ENCODE measurements at regions not wholly inside any gene's neighbourhood (a gene's known extent, or its start where the extent isn't known, plus 50 kb on each side); places are given as distances from the start of the nearest gene placed in this dataset.

DNA sequence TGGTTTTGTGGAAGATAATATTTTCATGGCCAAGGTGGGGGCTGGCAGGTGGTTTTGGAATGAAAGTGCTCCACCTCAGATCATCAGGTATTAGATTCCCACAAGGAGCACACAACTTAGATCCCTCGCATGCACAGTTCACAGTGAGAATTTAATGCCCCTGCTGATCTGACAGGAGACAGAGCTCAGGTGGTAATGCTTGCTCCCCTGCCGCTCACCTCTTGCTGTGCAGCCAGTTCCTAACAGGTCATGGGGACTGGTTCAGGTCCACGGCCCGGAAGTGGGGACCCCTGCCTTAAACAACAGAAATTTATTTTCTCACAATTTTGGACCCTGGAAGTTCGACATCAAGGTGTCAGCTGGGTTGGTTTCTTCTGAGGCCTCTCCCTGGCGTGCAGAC lies 668.7 kb upstream of the ZNF608 start:
- Histone ChIP-seq H2AFZ (ENCODE audit: low read length) (no peak overlapping the region), H3K4me2 (ENCODE audit: low read depth, low read length, poor library complexity, severe bottlenecking) (no peak overlapping the region), H3K9me3 (ENCODE audit: low read length) (no peaks in the 10 kb centered on the region), H3K27ac (ENCODE audit: low read length) (no peak overlapping the region), H4K20me1 (ENCODE audit: insufficient read depth, low read depth, low read length) (no peaks in the 10 kb centered on the region), H3K9me2 (replicated peaks; ENCODE audit: insufficient read depth, low read length) (no peaks in the 10 kb centered on the region), H3K36me3 (ENCODE audit: insufficient read depth, low read length) (no peaks in the 10 kb centered on the region), H3K27me3 (ENCODE audit: low read length) (no peaks in the 10 kb centered on the region), H3K4me3 (ENCODE audit: low read length) (no peak overlapping the region), H3K4me1 (ENCODE audit: low read length) (no peaks in the 10 kb centered on the region), H3K9ac (ENCODE audit: low read length) (no peak overlapping the region), H3K79me2 (ENCODE audit: low read length) (no peaks in the 10 kb centered on the region)
- no peak for DNase-seq

DNA sequence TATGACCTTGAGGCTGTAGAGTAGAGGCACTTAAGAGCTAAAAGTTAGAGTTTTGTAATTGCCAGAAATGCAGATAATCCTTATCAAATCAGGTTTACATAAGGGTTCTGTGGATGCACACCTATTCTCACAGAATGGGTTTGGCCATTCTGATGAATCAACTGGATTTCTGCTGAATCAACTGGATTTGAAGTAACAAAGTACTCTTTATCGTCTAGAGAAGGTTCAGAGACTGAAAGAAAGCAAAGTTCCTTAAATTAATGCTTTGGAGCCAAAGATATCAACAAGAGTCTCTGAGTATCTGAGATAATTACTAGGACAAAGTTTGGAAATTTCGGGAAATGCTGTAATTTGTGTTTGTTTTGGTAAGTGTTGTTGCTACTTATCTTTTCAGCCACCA lies 669.6 kb upstream of the ZNF608 start:
- Histone ChIP-seq H3K9me2 (replicated peaks; ENCODE audit: insufficient read depth, low read length) (no peaks in the 10 kb centered on the region), H3K4me1 (ENCODE audit: low read length) (no peaks in the 10 kb centered on the region), H3K79me2 (ENCODE audit: low read length) (no peaks in the 10 kb centered on the region), H3K4me2 (ENCODE audit: low read depth, low read length, poor library complexity, severe bottlenecking) (no peak overlapping the region), H3K9me3 (ENCODE audit: low read length) (no peaks in the 10 kb centered on the region), H3K36me3 (ENCODE audit: insufficient read depth, low read length) (no peaks in the 10 kb centered on the region), H3K9ac (ENCODE audit: low read length) (no peak overlapping the region), H3K27ac (ENCODE audit: low read length) (no peak overlapping the region), H2AFZ (ENCODE audit: low read length) (no peak overlapping the region), H3K27me3 (ENCODE audit: low read length) (no peaks in the 10 kb centered on the region), H3K4me3 (ENCODE audit: low read length) (no peak overlapping the region), H4K20me1 (ENCODE audit: insufficient read depth, low read depth, low read length) (no peaks in the 10 kb centered on the region)
- DNase-seq, result no peak

DNA sequence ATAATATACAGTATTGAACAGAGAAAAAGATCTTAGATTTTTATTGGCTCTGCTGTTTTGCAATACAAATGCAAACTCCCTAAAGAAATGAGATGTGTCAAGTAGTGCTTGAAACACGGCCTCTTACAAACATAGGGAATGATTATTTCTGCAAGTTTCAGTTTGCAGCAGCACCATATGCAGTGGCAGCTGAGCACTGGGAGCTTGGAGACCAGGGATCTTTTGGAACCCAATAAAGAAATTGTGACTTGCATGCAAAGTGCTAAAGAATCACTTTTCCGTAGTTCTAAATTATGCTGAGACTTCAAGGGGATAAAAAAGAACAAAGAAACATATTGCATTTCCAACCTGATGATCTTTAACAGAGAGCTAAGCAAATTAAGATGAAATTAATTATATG lies 674.6 kb upstream of the ZNF608 start:
- no peaks in the 10 kb centered on the region for H3K4me1 ChIP-seq (ENCODE audit: low read length)
- no peaks in the 10 kb centered on the region for H3K79me2 ChIP-seq (ENCODE audit: low read length)
- DNase-seq, result no peak
- H4K20me1 ChIP-seq (ENCODE audit: insufficient read depth, low read depth, low read length), result no peaks in the 10 kb centered on the region
- H3K9me2 ChIP-seq (replicated peaks; ENCODE audit: insufficient read depth, low read length), result no peaks in the 10 kb centered on the region
- no peaks in the 10 kb centered on the region for H3K9me3 ChIP-seq (ENCODE audit: low read length)
- no peak overlapping the region for H3K27ac ChIP-seq (ENCODE audit: low read length)
- H2AFZ ChIP-seq (ENCODE audit: low read length), result no peak overlapping the region
- no peaks in the 10 kb centered on the region for H3K36me3 ChIP-seq (ENCODE audit: insufficient read depth, low read length)
- no peak overlapping the region for H3K4me3 ChIP-seq (ENCODE audit: low read length)
- H3K9ac ChIP-seq (ENCODE audit: low read length), result no peak overlapping the region
- no peak overlapping the region for H3K4me2 ChIP-seq (ENCODE audit: low read depth, low read length, poor library complexity, severe bottlenecking)
- H3K27me3 ChIP-seq (ENCODE audit: low read length), result no peaks in the 10 kb centered on the region

DNA sequence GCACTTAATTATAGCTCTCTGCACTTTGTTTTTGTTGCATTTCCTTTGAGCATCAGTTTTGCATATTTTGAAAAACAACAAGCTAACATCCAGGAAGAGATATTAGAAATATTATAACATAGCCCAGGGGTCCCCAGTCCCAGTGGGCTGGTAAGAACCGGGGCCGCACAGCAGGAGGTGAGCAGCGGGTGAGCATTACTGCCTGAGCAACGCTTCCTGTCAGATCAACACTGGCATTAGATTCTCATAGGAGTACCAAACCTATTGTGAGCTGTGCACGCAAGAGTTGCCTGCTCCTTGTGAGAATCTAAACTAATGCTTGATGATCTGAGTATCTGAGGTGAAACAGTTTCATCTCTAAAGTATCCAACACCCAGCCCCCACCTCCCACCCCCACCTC lies 675.9 kb upstream of the ZNF608 start:
- H3K4me1 ChIP-seq (ENCODE audit: low read length), result no peaks in the 10 kb centered on the region
- no peaks in the 10 kb centered on the region for H3K9me3 ChIP-seq (ENCODE audit: low read length)
- no peaks in the 10 kb centered on the region for H3K27me3 ChIP-seq (ENCODE audit: low read length)
- no peaks in the 10 kb centered on the region for H4K20me1 ChIP-seq (ENCODE audit: insufficient read depth, low read depth, low read length)
- DNase-seq, result no peak
- H3K36me3 ChIP-seq (ENCODE audit: insufficient read depth, low read length), result no peaks in the 10 kb centered on the region
- H3K4me3 ChIP-seq (ENCODE audit: low read length), result no peak overlapping the region
- H2AFZ ChIP-seq (ENCODE audit: low read length), result no peak overlapping the region
- no peak overlapping the region for H3K27ac ChIP-seq (ENCODE audit: low read length)
- no peak overlapping the region for H3K9ac ChIP-seq (ENCODE audit: low read length)
- no peaks in the 10 kb centered on the region for H3K79me2 ChIP-seq (ENCODE audit: low read length)
- no peak overlapping the region for H3K4me2 ChIP-seq (ENCODE audit: low read depth, low read length, poor library complexity, severe bottlenecking)
- H3K9me2 ChIP-seq (replicated peaks; ENCODE audit: insufficient read depth, low read length), result no peaks in the 10 kb centered on the region

DNA sequence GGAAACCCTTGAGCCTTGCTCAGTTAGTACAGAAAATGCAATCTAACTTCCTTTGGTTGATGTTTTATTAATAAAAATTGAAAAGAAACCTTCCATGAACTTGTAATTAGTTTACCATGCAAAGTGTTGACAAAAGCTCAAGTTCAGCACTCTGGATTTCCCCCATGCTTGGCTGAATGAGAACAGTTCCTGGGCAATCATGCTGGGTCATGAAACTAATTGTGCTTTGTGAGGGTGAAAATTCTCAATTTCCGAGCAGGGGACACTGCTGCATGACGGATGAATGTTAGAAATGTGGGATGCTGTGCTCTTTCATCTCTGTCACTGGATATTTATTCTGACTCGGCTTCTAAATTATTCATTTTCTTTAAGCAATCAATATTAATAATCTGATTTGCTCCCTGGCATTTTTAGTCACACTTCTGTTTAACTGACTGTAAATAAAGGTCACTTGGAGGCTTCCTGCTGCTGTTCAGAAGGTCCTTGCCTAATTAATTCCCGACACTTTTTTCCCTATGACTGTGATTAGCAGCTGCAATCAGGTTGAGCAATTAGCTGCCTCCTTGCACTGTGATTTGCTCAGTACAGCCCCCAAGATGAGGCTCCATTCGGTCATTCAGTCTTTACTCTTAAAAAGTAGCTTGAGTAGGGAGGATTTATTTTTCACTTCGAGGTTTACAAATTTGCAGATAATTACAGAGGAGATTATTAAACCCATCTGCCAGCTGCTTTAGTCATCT lies 678.1 kb upstream of the ZNF608 start:
- no peaks in the 10 kb centered on the region for H3K27me3 ChIP-seq (ENCODE audit: low read length)
- DNase-seq, result no peak
- H3K9me2 ChIP-seq (replicated peaks; ENCODE audit: insufficient read depth, low read length), result no peaks in the 10 kb centered on the region
- no peaks in the 10 kb centered on the region for H3K36me3 ChIP-seq (ENCODE audit: insufficient read depth, low read length)
- H3K4me3 ChIP-seq (ENCODE audit: low read length), result no peak overlapping the region
- H3K4me1 ChIP-seq (ENCODE audit: low read length), result no peaks in the 10 kb centered on the region
- H3K4me2 ChIP-seq (ENCODE audit: low read depth, low read length, poor library complexity, severe bottlenecking), result no peak overlapping the region
- no peak overlapping the region for H2AFZ ChIP-seq (ENCODE audit: low read length)
- no peaks in the 10 kb centered on the region for H4K20me1 ChIP-seq (ENCODE audit: insufficient read depth, low read depth, low read length)
- no peaks in the 10 kb centered on the region for H3K9me3 ChIP-seq (ENCODE audit: low read length)
- no peak overlapping the region for H3K27ac ChIP-seq (ENCODE audit: low read length)
- H3K79me2 ChIP-seq (ENCODE audit: low read length), result no peaks in the 10 kb centered on the region
- H3K9ac ChIP-seq (ENCODE audit: low read length), result no peak overlapping the region

DNA sequence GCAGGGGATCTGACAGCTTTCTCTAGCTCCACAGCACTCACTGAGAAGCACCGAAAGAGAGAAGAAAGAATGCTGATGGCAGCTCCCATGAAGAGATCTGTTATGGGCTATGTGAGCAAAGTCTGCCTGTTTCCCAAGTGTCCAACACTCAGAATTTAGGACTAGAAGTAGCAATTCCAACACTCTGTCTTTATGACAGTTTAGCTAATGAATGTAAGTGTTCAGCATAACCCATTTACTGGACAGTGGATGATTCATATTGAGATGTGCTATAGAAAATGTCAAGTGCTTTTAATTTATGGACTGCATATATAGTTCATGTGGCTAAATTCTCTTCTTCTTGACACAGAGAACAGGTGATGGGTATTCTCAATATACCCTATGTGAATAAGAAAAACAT lies 683.1 kb upstream of the ZNF608 start:
- Histone ChIP-seq H3K27ac (ENCODE audit: low read length) (no peak overlapping the region), H3K4me3 (ENCODE audit: low read length) (no peak overlapping the region), H4K20me1 (ENCODE audit: insufficient read depth, low read depth, low read length) (no peaks in the 10 kb centered on the region), H3K27me3 (ENCODE audit: low read length) (no peaks in the 10 kb centered on the region), H3K36me3 (ENCODE audit: insufficient read depth, low read length) (no peaks in the 10 kb centered on the region), H3K9me3 (ENCODE audit: low read length) (no peaks in the 10 kb centered on the region), H3K4me1 (ENCODE audit: low read length) (no peaks in the 10 kb centered on the region), H3K4me2 (ENCODE audit: low read depth, low read length, poor library complexity, severe bottlenecking) (no peak overlapping the region), H2AFZ (ENCODE audit: low read length) (no peak overlapping the region), H3K9me2 (replicated peaks; ENCODE audit: insufficient read depth, low read length) (no peaks in the 10 kb centered on the region), H3K79me2 (ENCODE audit: low read length) (no peaks in the 10 kb centered on the region), H3K9ac (ENCODE audit: low read length) (no peak overlapping the region)
- DNase-seq, result no peak

DNA sequence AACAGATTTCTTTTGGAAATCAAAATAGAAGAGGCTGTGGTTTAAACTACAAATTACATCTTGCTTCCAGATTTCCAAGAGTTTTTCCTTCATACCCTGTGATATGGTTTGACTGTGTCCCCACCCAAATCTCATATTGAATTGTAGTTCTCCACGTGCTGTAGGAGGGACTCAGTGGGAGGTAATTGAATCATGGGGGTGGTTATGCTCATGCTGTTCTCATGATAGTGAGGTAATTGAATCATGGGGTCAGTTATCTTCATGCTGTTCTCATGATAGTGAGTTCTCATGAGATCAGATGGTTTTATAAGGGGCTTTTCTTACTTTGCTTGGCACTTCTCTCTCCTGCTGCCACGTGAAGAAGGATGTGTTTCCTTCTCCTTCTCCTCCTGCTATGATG lies 687.0 kb upstream of the ZNF608 start:
- DNase-seq, result no peak
- H3K27me3 ChIP-seq (ENCODE audit: low read length), result no peaks in the 10 kb centered on the region
- H3K36me3 ChIP-seq (ENCODE audit: insufficient read depth, low read length), result no peaks in the 10 kb centered on the region
- no peaks in the 10 kb centered on the region for H3K4me1 ChIP-seq (ENCODE audit: low read length)
- no peaks in the 10 kb centered on the region for H4K20me1 ChIP-seq (ENCODE audit: insufficient read depth, low read depth, low read length)
- no peak overlapping the region for H3K9ac ChIP-seq (ENCODE audit: low read length)
- no peak overlapping the region for H3K27ac ChIP-seq (ENCODE audit: low read length)
- H3K9me2 ChIP-seq (replicated peaks; ENCODE audit: insufficient read depth, low read length), result no peaks in the 10 kb centered on the region
- H3K4me3 ChIP-seq (ENCODE audit: low read length), result no peak overlapping the region
- H3K9me3 ChIP-seq (ENCODE audit: low read length), result peaks cover 9% of the 10 kb centered on the region; the same call in 1 of the 2 replicates
- no peaks in the 10 kb centered on the region for H3K79me2 ChIP-seq (ENCODE audit: low read length)
- no peak overlapping the region for H3K4me2 ChIP-seq (ENCODE audit: low read depth, low read length, poor library complexity, severe bottlenecking)
- no peak overlapping the region for H2AFZ ChIP-seq (ENCODE audit: low read length)

DNA sequence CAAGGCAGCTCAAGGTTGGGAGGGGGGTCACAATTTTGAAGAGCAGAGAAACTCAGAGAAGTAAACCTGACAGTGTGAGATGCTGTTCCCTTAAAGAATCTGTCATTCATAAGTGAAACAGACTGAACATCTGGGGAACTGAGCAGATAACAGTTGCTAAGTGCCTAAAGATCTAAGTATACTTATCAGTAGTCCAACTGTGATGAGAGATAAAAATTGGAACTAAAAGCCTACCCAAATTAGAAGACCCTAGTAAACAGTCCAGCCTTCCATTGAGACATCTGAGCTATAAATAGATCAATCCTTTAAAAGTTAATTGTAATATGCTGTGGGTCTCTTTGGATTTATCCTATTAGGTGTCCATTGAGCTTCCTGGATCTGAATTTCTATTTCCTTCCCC lies 692.8 kb upstream of the ZNF608 start:
- no peaks in the 10 kb centered on the region for H3K27me3 ChIP-seq (ENCODE audit: low read length)
- no peaks in the 10 kb centered on the region for H4K20me1 ChIP-seq (ENCODE audit: insufficient read depth, low read depth, low read length)
- H2AFZ ChIP-seq (ENCODE audit: low read length), result no peak overlapping the region
- no peaks in the 10 kb centered on the region for H3K79me2 ChIP-seq (ENCODE audit: low read length)
- H3K4me3 ChIP-seq (ENCODE audit: low read length), result no peak overlapping the region
- peaks cover 32% of the 10 kb centered on the region for H3K9me3 ChIP-seq (ENCODE audit: low read length)
- H3K9me2 ChIP-seq (replicated peaks; ENCODE audit: insufficient read depth, low read length), result no peaks in the 10 kb centered on the region
- no peaks in the 10 kb centered on the region for H3K4me1 ChIP-seq (ENCODE audit: low read length)
- no peak for DNase-seq
- no peak overlapping the region for H3K4me2 ChIP-seq (ENCODE audit: low read depth, low read length, poor library complexity, severe bottlenecking)
- H3K36me3 ChIP-seq (ENCODE audit: insufficient read depth, low read length), result no peaks in the 10 kb centered on the region
- no peak overlapping the region for H3K9ac ChIP-seq (ENCODE audit: low read length)
- no peak overlapping the region for H3K27ac ChIP-seq (ENCODE audit: low read length)

Data from Karpas-422 (cell line).